ENCODE measurements at regions not wholly inside any gene's neighbourhood (a gene's known extent, or its start where the extent isn't known, plus 50 kb on each side); places are given as distances from the start of the nearest gene placed in this dataset.

- TF ChIP-seq GABPA (IDR thresholded peaks at IDR 0.05; ENCODE audit: low read depth), result no peak
- no peak for TF ChIP-seq TEAD4 (IDR thresholded peaks at IDR 0.05; ENCODE audit: borderline replicate concordance, insufficient read depth)
- no peak for TF ChIP-seq SIN3A (IDR thresholded peaks at IDR 0.05; ENCODE audit: borderline replicate concordance, low read depth, low read length)
- TF ChIP-seq MAX (IDR thresholded peaks at IDR 0.05; ENCODE audit: low read depth), result no peak
- no peak for TF ChIP-seq REST (IDR thresholded peaks at IDR 0.05; ENCODE audit: low read depth, low read length)
- TF ChIP-seq GATA2 (CRISPR knock-in tag; IDR thresholded peaks at IDR 0.05), result no peak
- TF ChIP-seq CTCF (IDR thresholded peaks at IDR 0.05), result no peak
- no peak for TF ChIP-seq RFX5 (IDR thresholded peaks at IDR 0.05; ENCODE audit: low read length)
- TF ChIP-seq POLR2AphosphoS5 (IDR thresholded peaks at IDR 0.05; ENCODE audit: low read depth, low read length), result no peak
- TF ChIP-seq ELF1 (IDR thresholded peaks at IDR 0.05), result no peak
- no peak for TF ChIP-seq NFIC (IDR thresholded peaks at IDR 0.05; ENCODE audit: borderline replicate concordance)
- TF ChIP-seq TAF1 (IDR thresholded peaks at IDR 0.05; ENCODE audit: borderline replicate concordance, low read depth, low read length), result no peak
Observed at GRCh38 chr11:101723371-101723770, 139.6 kb upstream of the TRPC6 start.

Measured in SK-N-SH (cell line).